ENCODE measurements at regions not wholly inside any gene's neighbourhood (a gene's known extent, or its start where the extent isn't known, plus 50 kb on each side); places are given as distances from the start of the nearest gene placed in this dataset.
A peak's percentile ranks its signal among the peaks of the same experiment; 100 is the strongest.

DNA sequence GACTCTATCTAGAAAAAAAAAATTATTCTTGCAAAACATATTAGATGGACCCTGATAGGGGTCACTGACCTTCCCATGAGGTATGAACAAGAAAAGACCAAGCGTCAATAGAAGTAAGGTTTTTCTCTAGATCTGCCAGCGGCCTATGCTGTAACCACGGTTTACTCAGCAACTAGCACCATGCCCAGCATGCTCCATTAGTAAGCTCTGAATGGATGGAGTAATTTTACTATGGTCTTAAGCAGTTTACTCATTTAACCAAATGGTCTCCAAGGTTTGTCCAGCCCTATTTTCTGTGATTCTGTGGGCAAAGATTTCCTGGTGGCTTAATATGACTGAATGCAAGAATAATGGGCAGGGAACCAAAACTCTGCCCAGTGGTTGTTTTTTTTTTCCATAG, 113.9 kb downstream of the ADSS2 start:
- no peak for DNase-seq (ENCODE audit: low spot score)
- intact Hi-C loops (cut with micrococcal nuclease), result loop anchor here (2.0 kb wide), 1 partner anchor 13 kb away; no protein-coding TSS in a partner anchor
- no peaks in the 10 kb centered on the region for H3K36me3 Mint-ChIP-seq (ENCODE audit: low read depth)
- H3K4me3 Mint-ChIP-seq, result no peak overlapping the region
- no peaks in the 10 kb centered on the region for H3K9me3 Mint-ChIP-seq
- peaks cover 16% of the 10 kb centered on the region for H3K4me1 Mint-ChIP-seq (ENCODE audit: low read depth)
- peaks cover 11% of the 10 kb centered on the region for H3K27me3 Mint-ChIP-seq (ENCODE audit: insufficient read depth)
- no peak overlapping the region for H3K27ac Mint-ChIP-seq

DNA sequence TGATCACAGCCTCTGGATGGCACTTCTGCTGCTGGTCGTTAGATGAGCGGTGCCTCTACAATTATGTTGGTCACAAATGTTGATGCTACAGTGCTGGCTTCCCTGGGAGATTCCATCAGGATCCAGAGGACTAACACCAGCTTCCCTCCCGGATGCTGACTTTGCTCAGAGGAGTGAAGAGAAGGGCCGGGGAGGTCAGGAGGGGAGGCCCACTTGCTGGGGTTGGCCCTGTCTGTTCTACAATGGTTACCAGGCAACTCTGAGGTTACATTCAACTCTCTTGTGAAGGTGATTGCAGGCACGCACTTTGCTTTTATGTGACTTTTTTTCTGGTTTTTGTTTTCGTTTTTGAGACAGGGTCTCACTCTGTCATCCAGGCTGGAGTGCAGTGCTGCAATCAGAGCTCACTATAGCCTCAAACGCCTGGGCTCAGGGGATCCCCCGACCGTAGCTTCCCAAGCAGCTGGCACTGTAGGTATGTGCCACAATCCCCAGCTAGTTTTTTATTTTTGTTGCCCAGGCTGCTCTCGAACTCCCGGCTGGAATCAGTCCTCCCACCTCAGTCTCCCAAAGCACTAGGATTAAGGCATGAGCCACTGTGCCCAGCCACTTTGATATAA, 112.5 kb downstream of the ADSS2 start:
- intact Hi-C loops (cut with micrococcal nuclease), result loop anchor here (2.0 kb wide), 1 partner anchor 14 kb away; no protein-coding TSS in a partner anchor
- H3K9me3 Mint-ChIP-seq, result no peaks in the 10 kb centered on the region
- H3K4me1 Mint-ChIP-seq (ENCODE audit: low read depth), result peaks cover 13% of the 10 kb centered on the region
- H3K36me3 Mint-ChIP-seq (ENCODE audit: low read depth), result no peaks in the 10 kb centered on the region
- H3K27ac Mint-ChIP-seq, result peak overlapping the region; percentile 7
- peaks cover 3% of the 10 kb centered on the region for H3K27me3 Mint-ChIP-seq (ENCODE audit: insufficient read depth)
- no peak overlapping the region for H3K4me3 Mint-ChIP-seq
- DNase-seq (ENCODE audit: low spot score), result no peak

DNA sequence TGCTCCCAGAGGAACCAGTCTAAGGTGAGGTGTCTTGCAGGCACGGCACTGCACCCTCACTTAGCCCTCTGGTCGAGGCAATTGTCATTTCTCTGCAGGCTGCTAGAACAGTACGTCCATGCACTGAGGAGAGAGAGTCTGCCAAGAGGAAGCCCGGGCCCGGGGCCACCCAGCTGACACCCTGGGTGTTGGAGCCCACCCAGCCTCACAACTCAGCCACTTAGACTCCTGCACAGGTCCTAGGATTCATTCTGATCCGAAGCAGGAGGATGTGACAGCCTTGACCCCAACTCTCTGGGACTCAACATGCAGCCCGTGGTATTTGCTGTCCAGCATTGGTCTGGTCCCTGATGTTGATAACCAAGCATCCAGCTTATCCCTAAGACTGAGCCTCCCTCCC, 111.9 kb downstream of the ADSS2 start:
- intact Hi-C loops (cut with micrococcal nuclease), result loop anchor here (2.0 kb wide), 1 partner anchor 15 kb away; no protein-coding TSS in a partner anchor
- Mint-ChIP-seq H3K4me1 (ENCODE audit: low read depth) (peaks cover 9% of the 10 kb centered on the region), H3K4me3 (no peak overlapping the region), H3K27me3 (ENCODE audit: insufficient read depth) (no peaks in the 10 kb centered on the region), H3K9me3 (no peaks in the 10 kb centered on the region), H3K27ac (peak overlapping the region; percentile 7), H3K36me3 (ENCODE audit: low read depth) (no peaks in the 10 kb centered on the region)
- no peak for DNase-seq (ENCODE audit: low spot score)

DNA sequence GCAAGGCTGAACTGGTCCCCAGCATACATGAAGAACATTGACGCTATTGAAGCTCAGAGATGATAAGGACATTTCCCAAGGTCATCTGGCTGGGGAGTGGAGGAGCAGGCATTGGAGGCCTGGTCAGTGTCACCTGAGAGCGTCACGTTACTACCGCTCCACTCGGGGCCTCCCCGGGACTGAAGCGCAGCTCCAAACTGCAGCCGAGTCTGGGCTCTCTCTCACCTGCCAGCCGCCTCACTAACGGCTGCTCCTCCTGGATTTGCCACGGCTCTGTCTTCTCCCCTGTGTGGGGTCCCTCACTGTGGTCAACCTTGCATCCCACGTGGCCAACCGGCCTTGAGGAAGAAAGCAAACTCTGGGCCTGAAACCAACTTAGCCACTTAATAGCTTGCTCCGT, 111.3 kb downstream of the ADSS2 start:
- Mint-ChIP-seq H3K27me3 (ENCODE audit: insufficient read depth) (no peaks in the 10 kb centered on the region), H3K4me1 (ENCODE audit: low read depth) (peaks cover 9% of the 10 kb centered on the region), H3K36me3 (ENCODE audit: low read depth) (no peaks in the 10 kb centered on the region), H3K27ac (no peak overlapping the region), H3K4me3 (no peak overlapping the region), H3K9me3 (no peaks in the 10 kb centered on the region)
- no peak for DNase-seq (ENCODE audit: low spot score)
- intact Hi-C loops (cut with micrococcal nuclease), result no loop called here

DNA sequence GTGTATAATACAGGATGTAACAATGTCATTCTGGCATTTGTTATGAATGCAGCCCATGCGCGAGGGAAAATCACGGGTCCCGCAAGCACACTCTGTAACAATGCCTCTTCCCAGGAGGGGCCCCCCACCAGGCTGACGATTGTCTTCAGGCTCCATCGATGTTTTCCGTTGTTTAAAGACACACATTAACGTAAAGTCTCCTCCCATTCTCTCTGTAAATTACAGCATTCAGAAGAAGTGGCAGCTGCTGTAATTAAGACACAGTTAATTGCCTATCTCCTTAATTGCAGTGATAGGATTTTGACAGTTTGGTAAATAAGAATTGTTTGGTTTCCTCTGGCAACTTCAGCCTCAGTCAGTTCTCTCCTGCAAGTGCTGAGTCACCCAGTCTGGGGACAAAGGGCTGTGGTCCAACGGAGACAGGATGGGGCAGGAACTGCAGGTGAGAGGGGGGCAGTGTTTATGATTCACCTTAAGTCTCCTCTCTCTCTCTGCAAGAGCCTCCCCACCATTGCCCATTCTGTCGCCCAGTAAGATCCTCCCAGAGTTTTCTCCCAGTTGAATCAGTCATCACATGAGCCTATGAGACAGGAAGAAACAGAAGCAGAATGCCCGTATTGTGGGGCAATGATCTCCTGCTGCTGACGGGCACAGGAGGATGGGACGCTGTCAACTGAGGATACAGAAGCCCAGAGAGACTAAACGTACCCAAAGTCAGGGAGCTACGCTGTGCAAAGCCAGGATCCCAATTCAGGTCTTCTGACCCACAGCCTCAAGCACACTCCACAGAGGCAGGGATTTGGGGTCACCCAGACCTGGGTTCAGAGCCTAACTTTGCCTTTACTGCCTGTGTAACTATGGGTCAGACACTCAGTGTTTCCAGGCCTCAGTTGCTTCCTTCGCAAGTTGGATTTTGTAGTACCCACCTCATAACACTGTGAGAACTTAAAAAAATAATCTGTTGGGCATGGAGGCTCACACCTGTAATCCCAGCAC, 110.0 kb downstream of the ADSS2 start:
- Mint-ChIP-seq H3K27me3 (ENCODE audit: insufficient read depth) (no peaks in the 10 kb centered on the region), H3K27ac (peak overlapping the region; percentile 86), H3K4me1 (ENCODE audit: low read depth) (peaks cover 9% of the 10 kb centered on the region), H3K36me3 (ENCODE audit: low read depth) (peaks cover 4% of the 10 kb centered on the region), H3K9me3 (peaks cover 11% of the 10 kb centered on the region), H3K4me3 (no peak overlapping the region)
- DNase-seq (ENCODE audit: low spot score), result no peak
- intact Hi-C loops (cut with micrococcal nuclease), result no loop called here

DNA sequence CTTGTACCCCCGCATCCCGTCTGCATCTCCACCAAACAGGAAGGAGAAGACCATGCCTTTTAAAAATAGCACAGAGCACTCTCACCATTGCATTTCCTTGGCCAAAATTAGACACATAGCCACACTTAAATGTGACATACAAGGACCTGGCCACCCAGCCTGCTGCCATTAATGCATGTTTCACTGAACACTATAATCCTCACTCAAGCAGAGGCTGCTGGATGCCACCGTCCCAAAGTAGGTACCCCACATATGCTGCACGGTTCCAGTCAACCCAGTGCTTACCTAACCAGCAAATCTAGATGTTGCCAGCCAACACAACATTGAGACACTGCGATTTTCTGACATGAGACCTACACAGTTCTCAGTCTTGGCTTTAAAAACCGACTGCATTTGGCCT, 107.7 kb downstream of the ADSS2 start:
- Mint-ChIP-seq H3K36me3 (ENCODE audit: low read depth) (peaks cover 7% of the 10 kb centered on the region), H3K4me3 (no peak overlapping the region), H3K9me3 (peaks cover 15% of the 10 kb centered on the region), H3K27me3 (ENCODE audit: insufficient read depth) (no peaks in the 10 kb centered on the region), H3K4me1 (ENCODE audit: low read depth) (peaks cover 9% of the 10 kb centered on the region), H3K27ac (no peak overlapping the region)
- DNase-seq (ENCODE audit: low spot score), result no peak
- intact Hi-C loops (cut with micrococcal nuclease), result no loop called here

DNA sequence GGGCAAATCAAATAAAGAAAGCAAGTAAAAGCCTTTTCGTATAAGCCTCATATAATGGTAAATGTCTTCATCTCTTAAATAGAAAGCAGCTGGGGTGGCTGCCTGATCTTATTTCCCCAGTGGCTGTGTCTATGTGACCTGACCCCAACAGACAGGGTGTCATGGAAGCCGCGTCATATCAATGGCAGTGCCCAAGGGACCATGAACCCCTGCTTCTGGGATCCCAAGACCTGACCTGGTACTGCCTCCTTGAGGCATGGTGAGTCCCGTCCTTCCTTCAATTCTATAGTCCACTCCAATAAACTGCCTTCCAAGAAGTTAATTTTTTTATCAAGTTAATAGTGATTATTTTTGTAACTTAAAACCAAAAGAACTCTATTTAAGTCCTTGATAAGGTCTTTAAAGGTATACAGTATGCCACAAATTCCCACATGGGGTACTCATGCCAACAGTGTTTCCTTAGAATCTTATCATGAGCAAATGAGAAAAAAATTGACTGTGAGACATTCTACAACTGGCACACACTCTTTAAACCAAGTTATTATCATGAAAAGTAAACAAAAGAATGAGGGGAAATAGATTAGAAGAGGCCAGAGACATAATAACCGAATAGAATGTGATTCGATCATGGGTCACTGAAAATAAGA, 104.6 kb downstream of the ADSS2 start:
- Mint-ChIP-seq H3K4me3 (no peak overlapping the region), H3K9me3 (peaks cover 15% of the 10 kb centered on the region), H3K27me3 (ENCODE audit: insufficient read depth) (no peaks in the 10 kb centered on the region), H3K36me3 (ENCODE audit: low read depth) (peaks cover 7% of the 10 kb centered on the region), H3K27ac (no peak overlapping the region), H3K4me1 (ENCODE audit: low read depth) (peaks cover 26% of the 10 kb centered on the region)
- no peak for DNase-seq (ENCODE audit: low spot score)
- intact Hi-C loops (cut with micrococcal nuclease), result no loop called here

DNA sequence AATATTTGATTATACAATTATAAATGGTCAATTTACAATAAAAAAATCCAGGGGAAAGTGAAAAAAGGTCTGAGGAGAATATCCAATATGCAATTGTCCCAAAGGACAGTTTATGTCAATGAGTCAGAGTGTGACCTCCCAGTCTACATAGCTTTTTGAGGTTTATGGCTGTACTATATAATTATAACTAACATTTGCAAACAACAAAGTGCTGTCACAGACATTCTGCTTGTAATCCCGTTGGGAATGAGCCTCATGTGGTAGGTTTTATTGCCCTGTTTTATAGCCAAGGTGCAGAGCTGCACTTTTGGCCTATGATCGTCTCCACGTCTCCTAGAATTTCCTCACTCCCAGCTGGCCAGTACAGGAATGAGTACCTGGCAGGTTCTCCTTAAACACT, 103.8 kb downstream of the ADSS2 start:
- H3K4me1 Mint-ChIP-seq (ENCODE audit: low read depth), result peaks cover 35% of the 10 kb centered on the region
- H3K4me3 Mint-ChIP-seq, result no peak overlapping the region
- no peaks in the 10 kb centered on the region for H3K27me3 Mint-ChIP-seq (ENCODE audit: insufficient read depth)
- intact Hi-C loops (cut with micrococcal nuclease), result no loop called here
- no peak overlapping the region for H3K27ac Mint-ChIP-seq
- peaks cover 7% of the 10 kb centered on the region for H3K36me3 Mint-ChIP-seq (ENCODE audit: low read depth)
- peaks cover 15% of the 10 kb centered on the region for H3K9me3 Mint-ChIP-seq
- no peak for DNase-seq (ENCODE audit: low spot score)

DNA sequence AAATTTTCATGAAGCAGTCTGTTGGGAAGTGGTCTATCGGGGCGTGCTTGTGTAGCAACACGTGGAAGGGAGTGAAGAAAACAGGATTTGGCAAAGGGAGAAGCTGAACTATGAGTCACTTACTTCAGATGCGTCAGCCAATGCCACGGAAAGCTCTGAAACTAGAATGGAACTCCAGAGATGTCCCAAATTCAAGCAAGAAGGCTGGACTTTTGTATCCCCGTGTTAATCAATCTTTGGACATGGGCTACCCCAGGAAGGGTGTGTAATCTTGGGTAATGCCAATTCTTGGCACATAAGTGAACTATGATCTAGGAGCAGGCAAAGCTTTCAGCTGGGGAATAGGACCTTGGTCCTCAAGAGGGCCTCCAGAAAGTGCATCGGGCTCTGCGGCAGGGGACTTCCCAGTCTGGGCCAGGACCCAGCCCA, 102.6 kb downstream of the ADSS2 start:
- DNase-seq (ENCODE audit: low spot score), result no peak
- Mint-ChIP-seq H3K4me1 (ENCODE audit: low read depth) (peaks cover 46% of the 10 kb centered on the region), H3K9me3 (peaks cover 15% of the 10 kb centered on the region)

DNA sequence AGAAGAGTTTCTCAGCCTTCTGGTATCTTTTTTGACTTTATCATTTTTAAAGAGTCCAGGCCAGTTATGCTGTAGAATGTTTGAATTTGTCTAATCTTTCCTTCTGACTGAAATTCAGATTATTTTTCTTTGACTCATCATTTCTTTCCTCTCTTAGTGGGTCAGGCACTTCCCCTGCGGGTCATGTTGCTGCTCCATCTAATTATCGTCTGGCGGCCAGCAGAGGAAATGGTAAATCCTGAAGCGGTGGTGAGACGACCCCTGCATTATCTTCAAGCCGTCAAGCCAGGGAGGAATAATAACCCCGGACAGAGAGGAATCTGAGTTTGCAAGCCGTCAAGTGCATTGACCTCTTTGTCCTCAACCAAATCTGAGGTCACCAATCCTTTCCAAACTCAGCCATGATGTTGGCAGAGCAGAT, 102.1 kb downstream of the ADSS2 start:
- peaks cover 15% of the 10 kb centered on the region for H3K9me3 Mint-ChIP-seq
- H3K27me3 Mint-ChIP-seq (ENCODE audit: insufficient read depth), result no peaks in the 10 kb centered on the region
- H3K36me3 Mint-ChIP-seq (ENCODE audit: low read depth), result peaks cover 7% of the 10 kb centered on the region
- intact Hi-C loops (cut with micrococcal nuclease), result loop anchor here (5.0 kb wide), 1 partner anchor 63 kb away; no protein-coding TSS in a partner anchor
- H3K27ac Mint-ChIP-seq, result peak overlapping the region; percentile 70
- H3K4me3 Mint-ChIP-seq, result no peak overlapping the region
- H3K4me1 Mint-ChIP-seq (ENCODE audit: low read depth), result peaks cover 47% of the 10 kb centered on the region
- DNase-seq (ENCODE audit: low spot score), result no peak

More for the DNA sequence above, 102.6 kb downstream of the ADSS2 start:
- H3K27me3 Mint-ChIP-seq (ENCODE audit: insufficient read depth), result no peaks in the 10 kb centered on the region
- intact Hi-C loops (cut with micrococcal nuclease), result no loop called here
- peak overlapping the region; percentile 70 for H3K27ac Mint-ChIP-seq
- H3K4me3 Mint-ChIP-seq, result no peak overlapping the region
- H3K36me3 Mint-ChIP-seq (ENCODE audit: low read depth), result peaks cover 7% of the 10 kb centered on the region

DNA sequence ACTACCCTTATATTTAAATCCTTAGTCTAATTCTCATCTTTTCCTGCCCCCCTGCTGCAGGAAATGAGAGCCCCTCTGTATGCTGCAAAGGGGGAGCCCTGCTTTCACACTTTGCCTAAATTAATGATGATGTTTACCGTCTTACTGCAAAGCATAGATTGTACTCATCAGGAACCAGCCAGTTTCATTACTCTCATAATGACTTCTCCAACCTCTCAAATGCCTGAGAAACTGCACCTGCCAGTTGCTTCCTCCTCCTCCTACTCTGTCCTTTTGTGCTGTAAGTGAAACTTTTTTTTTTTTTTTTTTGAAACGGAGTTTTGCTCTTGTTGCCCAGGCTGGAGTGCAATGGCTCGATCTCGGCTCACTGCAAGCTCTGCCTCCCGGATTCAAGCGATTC, 101.7 kb downstream of the ADSS2 start:
- Mint-ChIP-seq H3K36me3 (ENCODE audit: low read depth) (peaks cover 7% of the 10 kb centered on the region), H3K4me1 (ENCODE audit: low read depth) (peaks cover 47% of the 10 kb centered on the region), H3K9me3 (peaks cover 15% of the 10 kb centered on the region), H3K27me3 (ENCODE audit: insufficient read depth) (no peaks in the 10 kb centered on the region), H3K27ac (peak overlapping the region; percentile 70), H3K4me3 (no peak overlapping the region)
- intact Hi-C loops (cut with micrococcal nuclease), result loop anchor here (5.0 kb wide), 1 partner anchor 62 kb away; no protein-coding TSS in a partner anchor
- DNase-seq (ENCODE audit: low spot score), result no peak

DNA sequence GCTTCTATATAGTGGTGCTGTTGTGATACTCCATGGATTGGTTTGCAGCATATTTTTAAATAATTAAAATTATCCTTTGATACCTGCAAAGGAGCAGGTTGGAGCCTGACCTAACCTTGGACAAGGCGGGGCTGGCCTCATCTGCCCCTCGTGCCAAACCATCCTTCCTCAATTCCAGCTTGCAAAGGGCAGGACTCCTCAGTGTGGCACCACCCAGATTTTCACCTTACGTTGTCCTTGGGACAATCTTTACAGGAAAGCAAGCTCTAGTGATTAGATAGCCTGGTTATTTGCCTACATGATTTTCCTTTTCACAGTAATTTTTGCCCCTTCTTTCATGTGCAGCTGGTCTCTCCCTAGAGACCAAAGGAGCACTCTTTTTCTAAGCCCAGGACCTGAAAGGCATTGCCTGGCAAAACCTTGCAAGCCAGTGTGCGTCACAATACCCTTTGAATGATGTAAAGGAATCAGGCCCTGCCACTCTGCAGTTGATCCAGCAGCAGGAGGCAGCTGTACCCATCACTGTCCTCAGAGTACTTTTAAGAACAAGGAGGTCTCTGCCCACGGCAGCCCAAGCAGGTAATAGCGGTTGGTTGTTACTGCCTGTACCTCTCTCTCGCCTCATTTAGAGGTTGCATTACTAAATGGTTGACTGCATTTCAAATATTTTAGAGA, 99.4 kb downstream of the ADSS2 start:
- Mint-ChIP-seq H3K9me3 (peaks cover 2% of the 10 kb centered on the region), H3K4me1 (ENCODE audit: low read depth) (peaks cover 47% of the 10 kb centered on the region), H3K4me3 (no peak overlapping the region), H3K36me3 (ENCODE audit: low read depth) (peaks cover 4% of the 10 kb centered on the region), H3K27me3 (ENCODE audit: insufficient read depth) (no peaks in the 10 kb centered on the region), H3K27ac (no peak overlapping the region)
- intact Hi-C loops (cut with micrococcal nuclease), result loop anchor here (5.0 kb wide), 1 partner anchor 60 kb away; no protein-coding TSS in a partner anchor
- no peak for DNase-seq (ENCODE audit: low spot score)
